Ovary (tissue), 7 donors: ENCODE measurements at regions not wholly inside any gene's neighbourhood (a gene's known extent, or its start where the extent isn't known, plus 50 kb on each side); places are given as distances from the start of the nearest gene placed in this dataset.

Experiments
- DNase-seq, 5 donors: peaks; one replicate each; pipeline ENCODE4 v3.0.0-alpha.2; 2019 to 2020
- H3K27ac ChIP-seq, 2 donors: fragments of 200-600 bp; one replicate each; pipeline versions ENCODE4 v1.5.1 to v1.8.0; 2019 to 2022
- H3K27me3 ChIP-seq: fragments of 200-600 bp; one replicate; pipeline ENCODE4 v1.8.0; 2022
- H3K36me3 ChIP-seq: fragments of 200-600 bp; sonication (generic); one replicate; pipeline ENCODE4 v1.5.1; 2019
- H3K4me1 ChIP-seq: one replicate; pipeline ENCODE4 v1.8.1; 2013; ENCODE audit warnings: mild to moderate bottlenecking, moderate library complexity; ENCODE audit not compliant: insufficient read depth
- H3K4me3 ChIP-seq: fragments of 200-600 bp; sonication (generic); one replicate; pipeline ENCODE4 v1.5.1; 2017
- H3K9me3 ChIP-seq, 2 donors: fragments of 200-600 bp in 1 of 2; sonication (generic) in 1 of 2; one replicate each; pipeline versions ENCODE4 v1.5.1 to v1.8.1; 2013 to 2019; ENCODE audit warnings: mild to moderate bottlenecking in 1 of 2, moderate library complexity in 1 of 2
- CTCF ChIP-seq, 3 donors: fragments of 450-650 bp in 2 of 3; fragments of 200-600 bp in 1 of 3; IDR thresholded peaks; one replicate each; pipeline versions ENCODE4 v1.5.1 to v1.8.0; 2016 to 2022; ENCODE audit warnings: antibody characterized with exemption in 3 of 3, mild to moderate bottlenecking in 1 of 3
- EP300 ChIP-seq: sonication (generic); formaldehyde crosslinking; IDR thresholded peaks from one replicate; pipeline ENCODE4 v1.6.1; 2017; ENCODE audit warnings: antibody characterized with exemption
- POLR2A ChIP-seq: fragments of 450-650 bp; IDR thresholded peaks from one replicate; pipeline ENCODE4 v1.6.1; 2017; ENCODE audit warnings: antibody characterized with exemption, mild to moderate bottlenecking, moderate library complexity
- WGBS, 3 donors: extraction: QIAGEN DNeasy Blood & Tissue Kit in 1 of 3; methylation state at CpG; one replicate each; pipeline versions ENCODE4 v1.1.5 to v1.1.7; 2013 to 2017; 5-methylcytosine and 5-hydroxymethylcytosine counted together
- intact Hi-C, 4 donors: fragments of 100-400 bp; cut with DNase I; formaldehyde crosslinking; loops; one replicate each; pipeline versions ENCODE4 v1.11.0 to v1.15.1; 2022 to 2023
- donor health status: DM: no; HTN: no; CAD: no; lungs with moderate emphysema.
- donor health status: DM: no; HTN: no; CAD: no.
- donor health status: Bipolar disorder and iron deficiency.
- donor health status: DM: no; HTN: no; CAD: no.
- donor health status: DM: yes; HTN: yes; CAD: no.

DNA sequence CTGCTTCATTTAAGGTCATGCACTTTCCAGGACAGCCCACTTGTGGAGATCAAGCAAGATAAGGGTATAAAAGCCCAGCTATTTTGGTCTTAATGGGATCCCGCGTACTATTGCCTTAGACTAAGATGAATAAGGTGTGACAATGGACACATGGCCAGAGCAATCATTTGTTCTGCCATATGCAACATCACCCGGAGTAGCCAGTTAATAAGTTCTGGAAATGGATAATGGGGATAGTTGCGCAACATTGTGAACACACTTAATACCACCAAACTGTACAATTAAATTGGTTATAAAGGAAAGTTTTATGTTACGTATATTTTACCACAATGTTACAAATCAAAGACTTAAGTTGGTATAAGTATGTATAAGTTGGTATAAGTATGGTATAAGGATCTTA, 674.5 kb downstream of the HDGFL1 start:
- Histone ChIP-seq H3K36me3 (no peaks in the 10 kb centered on the region), H3K4me1 (no peaks in the 10 kb centered on the region), H3K27ac (no peak overlapping the region), H3K4me3 (no peak overlapping the region), H3K9me3 (no peaks in the 10 kb centered on the region), H3K27me3 (no peaks in the 10 kb centered on the region)
- intact Hi-C loops: no loop called here
- TF ChIP-seq POLR2A: no peak
- no peak for TF ChIP-seq CTCF (IDR thresholded peaks at IDR 0.05)
- no peak for TF ChIP-seq EP300
- no peak for DNase-seq
- 85 to 95% (median 87%) methylated on average over 5 of the region's 5 CpGs for WGBS, 3 donors

DNA sequence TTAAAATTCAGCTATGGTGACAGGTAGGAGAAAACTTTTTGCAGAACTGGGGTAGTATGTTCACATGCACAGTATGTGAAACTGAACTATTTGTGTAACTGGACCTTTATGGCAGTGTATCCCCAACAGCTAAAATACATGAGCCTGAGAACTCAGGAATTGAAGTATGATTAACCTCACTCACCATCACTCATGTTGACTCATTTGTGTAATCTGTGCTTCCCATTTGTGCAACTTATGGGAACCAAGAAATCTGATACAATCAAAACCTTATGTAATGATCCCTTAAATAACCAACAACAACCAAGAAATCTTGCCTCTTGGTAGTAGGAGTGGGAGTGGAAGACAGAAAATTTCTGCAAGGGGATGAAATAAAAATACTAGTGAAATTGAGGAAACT, 674.9 kb downstream of the HDGFL1 start:
- DNase-seq: no peak
- TF ChIP-seq EP300 (no peak), POLR2A (no peak), CTCF (IDR thresholded peaks at IDR 0.05) (no peak)
- Histone ChIP-seq H3K36me3 (no peaks in the 10 kb centered on the region), H3K4me1 (no peaks in the 10 kb centered on the region), H3K27ac (no peak overlapping the region), H3K9me3 (no peaks in the 10 kb centered on the region), H3K27me3 (no peaks in the 10 kb centered on the region), H3K4me3 (no peak overlapping the region)
- intact Hi-C loops: no loop called here

DNA sequence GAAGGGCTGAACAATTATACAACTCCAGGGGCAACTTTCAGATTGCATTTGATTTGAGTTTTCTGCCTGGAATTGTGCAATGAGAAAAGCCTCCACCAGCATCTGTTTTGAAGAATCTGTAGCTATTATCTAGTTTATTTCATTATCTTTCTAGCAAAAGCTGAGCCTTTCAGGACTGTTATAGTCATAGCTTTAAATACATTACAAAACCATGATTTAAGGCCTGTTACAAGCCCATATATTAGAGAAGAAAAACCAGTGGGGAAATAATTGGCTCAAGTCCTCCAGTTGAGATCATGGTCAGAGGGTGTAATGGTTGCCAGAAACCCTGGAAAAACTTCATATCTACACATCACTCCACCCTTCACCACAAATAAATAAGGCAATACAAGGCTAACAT, 676.2 kb downstream of the HDGFL1 start:
- no peak overlapping the region for H3K27ac ChIP-seq
- no peaks in the 10 kb centered on the region for H3K9me3 ChIP-seq
- TF ChIP-seq POLR2A (no peak), EP300 (no peak), CTCF (IDR thresholded peaks at IDR 0.05) (no peak)
- DNase-seq: no peak
- no peaks in the 10 kb centered on the region for H3K27me3 ChIP-seq
- no peaks in the 10 kb centered on the region for H3K36me3 ChIP-seq
- H3K4me1 ChIP-seq: no peaks in the 10 kb centered on the region
- H3K4me3 ChIP-seq: no peak overlapping the region
- intact Hi-C loops: no loop called here

- H3K36me3 ChIP-seq: no peaks in the 10 kb centered on the region
- no peaks in the 10 kb centered on the region for H3K9me3 ChIP-seq
- TF ChIP-seq EP300 (no peak), POLR2A (no peak), CTCF (IDR thresholded peaks at IDR 0.05) (no peak)
- no peaks in the 10 kb centered on the region for H3K27me3 ChIP-seq
- H3K27ac ChIP-seq: no peak overlapping the region
- H3K4me3 ChIP-seq: no peak overlapping the region
- 88 to 89% (median 89%) methylated on average over 4 of the region's 4 CpGs for WGBS, 3 donors
- H3K4me1 ChIP-seq: no peaks in the 10 kb centered on the region
- intact Hi-C loops: no loop called here
- DNase-seq: no peak
Measured at GRCh38 chr6:23246896-23247295, 677.5 kb downstream of the HDGFL1 start.

DNA sequence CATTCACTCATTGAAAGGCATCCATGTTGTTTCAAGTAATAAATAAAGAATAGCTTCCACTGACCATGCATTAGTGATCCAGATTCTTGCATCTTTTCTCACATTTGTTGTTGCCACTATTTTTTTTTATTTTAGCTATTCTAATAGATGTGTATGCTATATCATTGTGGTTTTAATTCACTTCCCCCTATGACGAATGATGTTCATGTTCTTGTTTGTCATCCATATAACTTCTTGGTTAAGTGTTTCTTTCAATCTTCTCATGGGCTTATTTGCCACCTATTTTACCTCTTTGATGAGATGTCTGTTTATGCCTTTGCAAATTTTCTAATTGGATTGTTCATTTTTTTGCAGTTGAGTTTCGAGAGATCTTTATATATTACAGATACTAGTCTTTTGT, 681.2 kb downstream of the HDGFL1 start:
- intact Hi-C loops: no loop called here
- no peak for TF ChIP-seq CTCF (IDR thresholded peaks at IDR 0.05)
- TF ChIP-seq POLR2A: no peak
- TF ChIP-seq EP300: no peak
- Histone ChIP-seq H3K9me3 (no peaks in the 10 kb centered on the region), H3K27me3 (no peaks in the 10 kb centered on the region), H3K4me1 (no peaks in the 10 kb centered on the region), H3K4me3 (no peak overlapping the region), H3K36me3 (no peaks in the 10 kb centered on the region), H3K27ac (no peak overlapping the region)
- no peak for DNase-seq
- WGBS, 3 donors: 93 to 97% (median 96%) methylated on average over 2 of the region's 2 CpGs
